ENCODE measurements at regions not wholly inside any gene's neighbourhood (a gene's known extent, or its start where the extent isn't known, plus 50 kb on each side); places are given as distances from the start of the nearest gene placed in this dataset.

GRCh38 chr16:87108278-87108677, 208.9 kb downstream of the C16orf95 start:
- TF ChIP-seq CTCF (IDR thresholded peaks at IDR 0.05), result no peak
- no peak overlapping the region for H3K4me3 ChIP-seq
- DNase-seq, result no peak
- no peaks in the 10 kb centered on the region for H3K9me3 ChIP-seq
- 70 to 82% (median 73%) methylated on average over 4 of the region's 4 CpGs for WGBS, 3 donors
- H3K4me1 ChIP-seq, result no peaks in the 10 kb centered on the region
- H3K27me3 ChIP-seq (ENCODE audit: insufficient read depth in 3 of 3, low read length in 2 of 3), result peaks cover 0 to 4% (median 0%) of the 10 kb centered on the region in 3 donors
- intact Hi-C loops (cut with DNase I), result no loop called here
- no peak for ATAC-seq
- no peak overlapping the region for H3K27ac ChIP-seq
- no peaks in the 10 kb centered on the region for H3K36me3 ChIP-seq (ENCODE audit: insufficient read depth in 1 of 2, low read depth in 1 of 2)

GRCh38 chr16:87108941-87109340, 208.3 kb downstream of the C16orf95 start:
- TF ChIP-seq CTCF (IDR thresholded peaks at IDR 0.05), result no peak
- intact Hi-C loops (cut with DNase I), result no loop called here

GRCh38 chr16:87114832-87115231, 202.4 kb downstream of the C16orf95 start:
- Histone ChIP-seq H3K36me3 (ENCODE audit: insufficient read depth in 1 of 2, low read depth in 1 of 2) (no peaks in the 10 kb centered on the region), H3K4me1 (no peaks in the 10 kb centered on the region), H3K4me3 (no peak overlapping the region), H3K9me3 (no peaks in the 10 kb centered on the region), H3K27ac (no peak overlapping the region), H3K27me3 (ENCODE audit: insufficient read depth in 3 of 3, low read length in 2 of 3) (no peaks in the 10 kb centered on the region)
- DNase-seq (no peak), ATAC-seq (no peak)
- TF ChIP-seq CTCF (IDR thresholded peaks at IDR 0.05), result no peak
- 72 to 79% (median 74%) methylated on average over 5 of the region's 5 CpGs for WGBS, 3 donors
- intact Hi-C loops (cut with DNase I), result no loop called here

More at GRCh38 chr16:87108941-87109340, 208.3 kb downstream of the C16orf95 start:
- ATAC-seq (no peak), DNase-seq (no peak)
- H3K27ac ChIP-seq, result no peak overlapping the region
- H3K36me3 ChIP-seq (ENCODE audit: insufficient read depth in 1 of 2, low read depth in 1 of 2), result no peaks in the 10 kb centered on the region
- 92 to 100% (median 92%) methylated on average over 1 of the region's 1 CpG for WGBS, 3 donors
- H3K4me1 ChIP-seq, result no peaks in the 10 kb centered on the region
- peaks cover 0 to 4% (median 0%) of the 10 kb centered on the region in 3 donors for H3K27me3 ChIP-seq (ENCODE audit: insufficient read depth in 3 of 3, low read length in 2 of 3)
- no peaks in the 10 kb centered on the region for H3K9me3 ChIP-seq
- no peak overlapping the region for H3K4me3 ChIP-seq

- WGBS, 3 donors, result 81 to 87% (median 82%) methylated on average over 6 of the region's 6 CpGs
Measured at GRCh38 chr16:87115646-87116045, 201.5 kb downstream of the C16orf95 start.

More at GRCh38 chr16:87115646-87116045, 201.5 kb downstream of the C16orf95 start:
- no peak for TF ChIP-seq CTCF (IDR thresholded peaks at IDR 0.05)
- Histone ChIP-seq H3K36me3 (ENCODE audit: insufficient read depth in 1 of 2, low read depth in 1 of 2) (no peaks in the 10 kb centered on the region), H3K9me3 (no peaks in the 10 kb centered on the region), H3K27ac (no peak overlapping the region), H3K4me3 (no peak overlapping the region), H3K27me3 (ENCODE audit: insufficient read depth in 3 of 3, low read length in 2 of 3) (peaks cover 0 to 8% (median 0%) of the 10 kb centered on the region in 3 donors), H3K4me1 (no peaks in the 10 kb centered on the region)
- DNase-seq, result no peak
- ATAC-seq, result no peak
- intact Hi-C loops (cut with DNase I), result no loop called here

Data from psoas muscle (tissue), 7 donors.